Keratinocyte (primary cell): ENCODE measurements at regions not wholly inside any gene's neighbourhood (a gene's known extent, or its start where the extent isn't known, plus 50 kb on each side); places are given as distances from the start of the nearest gene placed in this dataset.

Source experiments
- DNase-seq: peaks from one replicate; pipeline ENCODE4 v3.0.0-alpha.2; 2011; ENCODE audit warnings: low read depth, missing footprints, low spot score
- FAIRE-seq: peaks from 2 replicates; lab custom pipeline; 2011; peaks lifted over from hg19 to GRCh38; lab: Jason Lieb, UNC
- H2AFZ ChIP-seq: 2 replicates; pipeline ENCODE4 v1.6.0; 2012; ENCODE audit warnings: low read length, control low read depth, inconsistent platforms; ENCODE audit not compliant: control insufficient read depth
- H3K27ac ChIP-seq: 2 replicates; pipeline ENCODE4 v1.5.1; 2011; ENCODE audit warnings: low read length; ENCODE audit not compliant: control insufficient read depth, insufficient read depth
- H3K27me3 ChIP-seq: 3 replicates; pipeline ENCODE4 v1.6.0; 2011; ENCODE audit warnings: low read length; ENCODE audit not compliant: control insufficient read depth, insufficient read depth; ENCODE audit errors: extremely low read depth
- H3K36me3 ChIP-seq, 2 experiments: 2 replicates in 1 of 2; 3 replicates in 1 of 2; pipeline ENCODE4 v1.5.1; 2011; ENCODE audit warnings: low read length in 2 of 2, mild to moderate bottlenecking in 1 of 2; ENCODE audit not compliant: control insufficient read depth in 2 of 2, insufficient read depth in 2 of 2; ENCODE audit errors: extremely low read depth in 1 of 2
- H3K4me1 ChIP-seq: 3 replicates; pipeline ENCODE4 v1.5.1; 2011; ENCODE audit warnings: low read length; ENCODE audit not compliant: control insufficient read depth, insufficient read depth; ENCODE audit errors: extremely low read depth
- H3K4me2 ChIP-seq: 3 replicates; pipeline ENCODE4 v1.6.0; 2011; ENCODE audit warnings: low read depth, low read length; ENCODE audit not compliant: control insufficient read depth, insufficient read depth; ENCODE audit errors: extremely low read depth
- H3K4me3 ChIP-seq, 3 experiments: fragments of 200-600 bp in 1 of 3; sonication (generic) in 1 of 3; 2 replicates in 2 of 3; 3 replicates in 1 of 3; pipeline ENCODE4 v1.5.1; 2011 to 2016; ENCODE audit warnings: low read length in 3 of 3, mild to moderate bottlenecking in 3 of 3, control low read depth in 2 of 3, inconsistent platforms in 1 of 3, low read depth in 1 of 3, mixed read lengths in 1 of 3, mixed run types in 1 of 3, moderate library complexity in 1 of 3; ENCODE audit not compliant: control insufficient read depth in 2 of 3, insufficient read depth in 2 of 3; ENCODE audit errors: extremely low read depth in 1 of 3
- H3K79me2 ChIP-seq: 2 replicates; pipeline ENCODE4 v1.6.0; 2012; ENCODE audit warnings: low read length; ENCODE audit not compliant: control insufficient read depth, insufficient read depth
- H3K9ac ChIP-seq: 3 replicates; pipeline ENCODE4 v1.6.0; 2011; ENCODE audit warnings: low read length; ENCODE audit not compliant: control insufficient read depth, insufficient read depth; ENCODE audit errors: extremely low read depth
- H3K9me1 ChIP-seq: 3 replicates; pipeline ENCODE4 v1.6.0; 2011; ENCODE audit warnings: low read length; ENCODE audit not compliant: control insufficient read depth, insufficient read depth; ENCODE audit errors: extremely low read depth
- H3K9me3 ChIP-seq: 2 replicates; pipeline ENCODE4 v1.5.1; 2012; ENCODE audit warnings: low read depth, low read length; ENCODE audit not compliant: control insufficient read depth
- H4K20me1 ChIP-seq: 3 replicates; pipeline ENCODE4 v1.6.0; 2011; ENCODE audit warnings: low read length; ENCODE audit not compliant: control insufficient read depth, insufficient read depth; ENCODE audit errors: extremely low read depth
- CTCF ChIP-seq, 3 experiments: IDR thresholded peaks in 1 of 3; conservative IDR thresholded peaks in 1 of 3; optimal IDR thresholded peaks in 1 of 3; 2 replicates in 2 of 3; 3 replicates in 1 of 3; pipeline versions ENCODE3 to v1.5.1; 2011; ENCODE audit warnings: low read length in 3 of 3, mild to moderate bottlenecking in 3 of 3, moderate library complexity in 2 of 3, control low read depth in 1 of 3, inconsistent platforms in 1 of 3; ENCODE audit not compliant: insufficient read depth in 2 of 3; ENCODE audit errors: extremely low read depth in 1 of 3
- EZH2 ChIP-seq: IDR thresholded peaks from one replicate; pipeline ENCODE4 v1.6.1; 2012; ENCODE audit warnings: inconsistent platforms, mild to moderate bottlenecking, low read length, moderate library complexity
- dilution Hi-C: fragments of 300-500 bp; cut with MboI; formaldehyde crosslinking; loops from one replicate; pipeline ENCODE4 v1.7.0; 2020; ENCODE audit warnings: low sequenced_read_pairs; ENCODE audit not compliant: extremely low pct_ligation_motif_present

- Histone ChIP-seq H3K27ac (no peak overlapping the region), H3K4me2 (no peak overlapping the region), H3K36me3 (no peaks in the 10 kb centered on the region), H3K79me2 (no peaks in the 10 kb centered on the region), H3K9me1 (no peaks in the 10 kb centered on the region), H3K9ac (no peak overlapping the region), H3K4me3 (no peak overlapping the region), H3K4me1 (no peaks in the 10 kb centered on the region), H4K20me1 (no peaks in the 10 kb centered on the region), H3K9me3 (peaks cover 1% of the 10 kb centered on the region), H2AFZ (no peak overlapping the region), H3K27me3 (no peaks in the 10 kb centered on the region)
- FAIRE-seq (no peak), DNase-seq (no peak)
- no peak for TF ChIP-seq CTCF (optimal IDR thresholded peaks at IDR 0.05 in 1 of 3, IDR thresholded peaks at IDR 0.05 in 1 of 3, conservative IDR thresholded peaks at IDR 0.05 in 1 of 3; ENCODE audit: extremely low read depth in 1 of 3, insufficient read depth in 2 of 3, low read length in 3 of 3)
- no peak for TF ChIP-seq EZH2
- dilution Hi-C loops, result no loop called here
These were observed 723.9 kb upstream of the ARGLU1 start for GRCh38 chr13:107291875-107292274.

GRCh38 chr13:107289540-107289939 lies 721.6 kb upstream of the ARGLU1 start:
- no peak overlapping the region for H2AFZ ChIP-seq
- H3K4me3 ChIP-seq, result no peak overlapping the region
- H3K79me2 ChIP-seq, result no peaks in the 10 kb centered on the region
- no peak for DNase-seq
- H3K9me3 ChIP-seq, result peaks cover 2% of the 10 kb centered on the region
- no peak for FAIRE-seq
- no peak overlapping the region for H3K4me2 ChIP-seq
- TF ChIP-seq CTCF (optimal IDR thresholded peaks at IDR 0.05 in 1 of 3, IDR thresholded peaks at IDR 0.05 in 1 of 3, conservative IDR thresholded peaks at IDR 0.05 in 1 of 3; ENCODE audit: extremely low read depth in 1 of 3, insufficient read depth in 2 of 3, low read length in 3 of 3) (no peak), EZH2 (no peak)
- H3K9ac ChIP-seq, result no peak overlapping the region
- H3K27ac ChIP-seq, result no peak overlapping the region
- no peaks in the 10 kb centered on the region for H3K4me1 ChIP-seq
- H3K36me3 ChIP-seq, result no peaks in the 10 kb centered on the region
- no peaks in the 10 kb centered on the region for H4K20me1 ChIP-seq
- dilution Hi-C loops, result no loop called here
- no peaks in the 10 kb centered on the region for H3K9me1 ChIP-seq
- no peaks in the 10 kb centered on the region for H3K27me3 ChIP-seq
